DND-41 (cell line): ENCODE measurements at regions not wholly inside any gene's neighbourhood (a gene's known extent, or its start where the extent isn't known, plus 50 kb on each side); places are given as distances from the start of the nearest gene placed in this dataset.

Experiments used
- ATAC-seq: fragments of 200-7000 bp; cut with Tn5 transposase; 3 replicates; pipeline ENCODE4 v1.9.1; 2021; ENCODE audit warnings: low read depth; ENCODE audit not compliant: insufficient read depth
- DNase-seq: peaks from one replicate; pipeline ENCODE4 v3.0.0-alpha.2; 2020
- H2AFZ ChIP-seq: 2 replicates; pipeline ENCODE4 v1.6.0; 2012; ENCODE audit warnings: low read depth, low read length
- H3K27ac ChIP-seq: 2 replicates; pipeline ENCODE4 v1.5.1; 2012; ENCODE audit warnings: low read length, inconsistent platforms
- H3K27me3 ChIP-seq: fragments of 200-600 bp; sonication (generic); 2 replicates; pipeline ENCODE4 v1.6.0; 2012; ENCODE audit warnings: low read length, mild to moderate bottlenecking, inconsistent platforms; ENCODE audit not compliant: insufficient read depth, poor library complexity
- H3K36me3 ChIP-seq: 2 replicates; pipeline ENCODE4 v1.5.1; 2012; ENCODE audit warnings: low read length, inconsistent platforms; ENCODE audit not compliant: insufficient read depth
- H3K4me1 ChIP-seq: 2 replicates; pipeline ENCODE4 v1.5.1; 2012; ENCODE audit warnings: mild to moderate bottlenecking, low read length; ENCODE audit not compliant: insufficient read depth
- H3K4me2 ChIP-seq: 2 replicates; pipeline ENCODE4 v1.6.0; 2012; ENCODE audit warnings: mild to moderate bottlenecking, moderate library complexity, low read length, inconsistent platforms; ENCODE audit not compliant: insufficient read depth
- H3K4me3 ChIP-seq, 2 experiments: fragments of 200-600 bp in 1 of 2; shearing (Covaris generic) in 1 of 2; 2 replicates each; pipeline ENCODE4 v1.5.1; 2012 to 2016; ENCODE audit warnings: inconsistent platforms in 2 of 2, low read length in 2 of 2, mild to moderate bottlenecking in 2 of 2, low read depth in 1 of 2, moderate library complexity in 1 of 2
- H3K79me2 ChIP-seq: 2 replicates; pipeline ENCODE4 v1.6.0; 2012; ENCODE audit warnings: low read length, inconsistent platforms; ENCODE audit not compliant: insufficient read depth
- H3K9ac ChIP-seq: 2 replicates; pipeline ENCODE4 v1.6.0; 2012; ENCODE audit warnings: low read depth, mild to moderate bottlenecking, inconsistent platforms, low read length, moderate library complexity
- H3K9me3 ChIP-seq: 2 replicates; pipeline ENCODE4 v1.5.1; 2012; ENCODE audit warnings: low read length, moderate library complexity, mild to moderate bottlenecking, inconsistent platforms; ENCODE audit not compliant: insufficient read depth, severe bottlenecking
- H4K20me1 ChIP-seq: 2 replicates; pipeline ENCODE4 v1.6.0; 2012; ENCODE audit warnings: low read length; ENCODE audit not compliant: insufficient read depth
- EZH2 ChIP-seq: IDR thresholded peaks from 3 replicates; pipeline ENCODE4 v1.6.1; 2012; ENCODE audit warnings: borderline replicate concordance, low read depth, mild to moderate bottlenecking, moderate library complexity, low read length, inconsistent platforms; ENCODE audit not compliant: severe bottlenecking
- TF ChIP-seq, protein P1 (sequence below): IDR thresholded peaks from 2 replicates; pipeline ENCODE4 v1.5.1; 2012; ENCODE audit warnings: borderline replicate concordance, low read length, moderate library complexity, mild to moderate bottlenecking; ENCODE audit not compliant: poor library complexity, severe bottlenecking; ENCODE audit errors: extremely low read depth

- Histone ChIP-seq H3K79me2 (no peaks in the 10 kb centered on the region), H3K36me3 (no peaks in the 10 kb centered on the region), H2AFZ (no peak overlapping the region), H3K4me3 (no peak overlapping the region), H3K9me3 (no peaks in the 10 kb centered on the region), H3K27ac (no peak overlapping the region), H3K27me3 (no peaks in the 10 kb centered on the region), H3K4me2 (no peak overlapping the region), H3K9ac (no peak overlapping the region), H4K20me1 (no peaks in the 10 kb centered on the region), H3K4me1 (no peaks in the 10 kb centered on the region)
- DNase-seq (no peak), ATAC-seq (no peak)
- no peak for TF ChIP-seq EZH2
- TF ChIP-seq, protein P1, sequence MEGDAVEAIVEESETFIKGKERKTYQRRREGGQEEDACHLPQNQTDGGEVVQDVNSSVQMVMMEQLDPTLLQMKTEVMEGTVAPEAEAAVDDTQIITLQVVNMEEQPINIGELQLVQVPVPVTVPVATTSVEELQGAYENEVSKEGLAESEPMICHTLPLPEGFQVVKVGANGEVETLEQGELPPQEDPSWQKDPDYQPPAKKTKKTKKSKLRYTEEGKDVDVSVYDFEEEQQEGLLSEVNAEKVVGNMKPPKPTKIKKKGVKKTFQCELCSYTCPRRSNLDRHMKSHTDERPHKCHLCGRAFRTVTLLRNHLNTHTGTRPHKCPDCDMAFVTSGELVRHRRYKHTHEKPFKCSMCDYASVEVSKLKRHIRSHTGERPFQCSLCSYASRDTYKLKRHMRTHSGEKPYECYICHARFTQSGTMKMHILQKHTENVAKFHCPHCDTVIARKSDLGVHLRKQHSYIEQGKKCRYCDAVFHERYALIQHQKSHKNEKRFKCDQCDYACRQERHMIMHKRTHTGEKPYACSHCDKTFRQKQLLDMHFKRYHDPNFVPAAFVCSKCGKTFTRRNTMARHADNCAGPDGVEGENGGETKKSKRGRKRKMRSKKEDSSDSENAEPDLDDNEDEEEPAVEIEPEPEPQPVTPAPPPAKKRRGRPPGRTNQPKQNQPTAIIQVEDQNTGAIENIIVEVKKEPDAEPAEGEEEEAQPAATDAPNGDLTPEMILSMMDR, result no peak
These were observed 494.2 kb downstream of the TSN start for GRCh38 chr2:122249673-122250072.

DNA sequence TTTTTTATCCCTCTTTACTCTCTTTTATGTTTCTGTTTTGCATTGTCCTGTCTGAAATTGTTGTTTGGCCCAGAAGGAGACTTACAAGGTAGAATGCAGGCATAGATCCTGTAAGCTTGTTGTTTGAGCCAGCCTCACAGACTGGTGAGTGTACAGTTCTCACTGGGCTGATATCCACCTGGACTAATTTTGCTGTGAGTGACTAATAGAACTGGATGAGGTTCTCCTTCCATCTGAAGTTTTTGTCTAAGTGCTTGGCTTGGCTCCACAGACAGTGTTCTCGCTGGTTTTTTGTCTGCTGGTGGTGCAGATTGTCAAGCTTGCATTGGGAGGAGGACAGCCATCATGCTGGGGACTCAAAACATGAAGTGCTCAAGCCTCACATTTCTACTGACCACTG, 495.7 kb downstream of the TSN start:
- TF ChIP-seq, protein P1, result no peak
- no peak for TF ChIP-seq EZH2
- no peaks in the 10 kb centered on the region for H3K9me3 ChIP-seq
- no peaks in the 10 kb centered on the region for H3K36me3 ChIP-seq
- no peak for ATAC-seq
- H3K79me2 ChIP-seq, result no peaks in the 10 kb centered on the region
- no peak overlapping the region for H3K4me3 ChIP-seq
- DNase-seq, result no peak
- H3K4me2 ChIP-seq, result no peak overlapping the region
- H3K27me3 ChIP-seq, result no peaks in the 10 kb centered on the region
- no peak overlapping the region for H3K27ac ChIP-seq
- no peak overlapping the region for H2AFZ ChIP-seq
- no peak overlapping the region for H3K9ac ChIP-seq
- H4K20me1 ChIP-seq, result no peaks in the 10 kb centered on the region
- H3K4me1 ChIP-seq, result no peaks in the 10 kb centered on the region

DNA sequence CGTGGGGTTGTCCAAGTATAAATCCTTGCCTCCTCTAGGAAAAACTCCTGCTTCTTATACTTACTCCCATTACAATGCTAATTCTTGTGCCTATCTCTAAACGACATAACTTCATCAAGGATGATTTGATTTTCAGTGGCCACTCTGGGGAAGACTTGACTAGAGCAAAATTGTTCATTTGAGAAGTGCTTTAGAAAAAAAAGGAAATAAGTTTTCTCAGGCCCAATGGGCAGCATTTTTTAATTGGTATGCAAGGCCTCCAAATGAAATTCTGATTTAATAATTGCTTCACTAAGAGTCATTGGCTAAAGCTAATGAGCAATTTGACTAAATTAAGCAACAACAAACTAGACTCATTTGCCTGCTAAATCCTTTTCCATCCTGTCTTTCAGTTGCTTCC, 496.1 kb downstream of the TSN start:
- H3K4me1 ChIP-seq, result no peaks in the 10 kb centered on the region
- no peaks in the 10 kb centered on the region for H3K79me2 ChIP-seq
- no peaks in the 10 kb centered on the region for H3K27me3 ChIP-seq
- no peak overlapping the region for H2AFZ ChIP-seq
- no peak overlapping the region for H3K9ac ChIP-seq
- H3K4me2 ChIP-seq, result no peak overlapping the region
- H3K27ac ChIP-seq, result no peak overlapping the region
- H3K36me3 ChIP-seq, result no peaks in the 10 kb centered on the region
- no peak overlapping the region for H3K4me3 ChIP-seq
- ATAC-seq, result no peak
- no peak for DNase-seq
- no peaks in the 10 kb centered on the region for H3K9me3 ChIP-seq
- H4K20me1 ChIP-seq, result no peaks in the 10 kb centered on the region
- no peak for TF ChIP-seq EZH2
- TF ChIP-seq, protein P1, result no peak

DNA sequence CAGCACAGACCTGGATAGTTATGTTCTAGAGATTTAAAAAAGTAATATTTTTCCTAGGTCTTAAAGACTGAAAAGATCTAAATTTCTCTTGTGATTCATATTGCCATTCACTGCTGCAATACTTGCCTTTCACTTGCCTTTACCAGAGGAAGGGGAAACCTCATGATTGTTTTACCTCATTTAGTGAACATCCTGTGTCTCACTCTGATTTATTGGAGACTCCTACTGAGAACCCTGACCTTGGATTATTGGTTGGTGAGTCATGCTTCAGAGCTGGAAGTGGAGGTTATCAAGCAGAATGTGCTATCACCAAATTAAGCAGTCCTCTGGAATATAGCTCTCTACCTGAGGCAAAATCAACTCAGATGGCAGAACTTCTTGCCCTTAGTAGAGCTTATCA, 500.5 kb downstream of the TSN start:
- Histone ChIP-seq H3K4me1 (no peaks in the 10 kb centered on the region), H4K20me1 (no peaks in the 10 kb centered on the region), H3K4me2 (no peak overlapping the region), H3K9me3 (no peaks in the 10 kb centered on the region), H3K4me3 (no peak overlapping the region), H2AFZ (no peak overlapping the region), H3K36me3 (no peaks in the 10 kb centered on the region), H3K27me3 (no peaks in the 10 kb centered on the region), H3K9ac (no peak overlapping the region), H3K79me2 (no peaks in the 10 kb centered on the region), H3K27ac (no peak overlapping the region)
- TF ChIP-seq EZH2, result no peak
- TF ChIP-seq, protein P1, result no peak
- DNase-seq (no peak), ATAC-seq (no peak)
